ENCODE measurements at regions not wholly inside any gene's neighbourhood (a gene's known extent, or its start where the extent isn't known, plus 50 kb on each side); places are given as distances from the start of the nearest gene placed in this dataset.

DNA sequence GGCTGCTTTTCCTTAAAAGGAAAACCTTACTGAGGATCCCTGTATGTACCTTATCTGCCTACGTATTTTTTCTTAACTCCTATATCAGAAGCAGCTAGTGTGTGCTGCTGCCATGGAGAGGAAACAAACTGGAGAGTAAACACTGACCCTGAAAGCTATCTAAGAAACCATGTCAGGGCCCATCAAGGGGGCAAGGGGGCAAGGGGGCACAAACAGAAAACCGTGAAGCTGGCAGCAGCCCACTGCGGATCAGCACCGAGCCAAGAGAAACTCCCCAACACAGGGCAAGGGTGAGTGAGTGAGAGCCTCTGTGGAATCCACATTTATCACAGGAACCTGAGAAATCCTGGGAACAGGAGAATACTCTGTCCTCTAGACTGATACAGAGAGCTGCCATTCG, 1204.2 kb downstream of the PCDH18 start:
- H3K4me3 ChIP-seq (replicated peaks in 1 of 2; ENCODE audit: low read depth in 1 of 2, low read length in 2 of 2): no peak overlapping the region
- ATAC-seq (no peak), DNase-seq (ENCODE audit: low read depth, low spot score) (no peak)
- H3K79me2 ChIP-seq (ENCODE audit: insufficient read depth, low read length): no peaks in the 10 kb centered on the region
- no peaks in the 10 kb centered on the region for H3K36me3 ChIP-seq (ENCODE audit: control insufficient read depth in 1 of 2, insufficient read depth in 2 of 2, low read length in 2 of 2)
- no TSS peak for BruUV-seq (replicated peaks)
- H4K20me1 ChIP-seq (ENCODE audit: insufficient read depth): no peaks in the 10 kb centered on the region
- H3K4me1 ChIP-seq (ENCODE audit: control insufficient read depth in 1 of 2, insufficient read depth in 2 of 2, low read length in 2 of 2): no peaks in the 10 kb centered on the region
- CTCF ChIA-PET: no interaction called here
- no peak overlapping the region for H2AFZ ChIP-seq (ENCODE audit: low read depth, low read length, poor library complexity, severe bottlenecking)
- POLR2A ChIA-PET: no interaction called here
- no peak overlapping the region for H3K27ac ChIP-seq (ENCODE audit: low read depth, low read length)
- intact Hi-C loops (cut with micrococcal nuclease): no loop called here
- RAD21 ChIA-PET (ENCODE audit: low non-redundant PET in 1 of 2, low total read pairs in 2 of 2, uncharacterized antibody in 2 of 2, unreplicated experiment in 2 of 2): no interaction called here
- H3K4me2 ChIP-seq (ENCODE audit: low read length): no peak overlapping the region
- H3K9me2 ChIP-seq (ENCODE audit: insufficient read depth): no peaks in the 10 kb centered on the region
- no peak for TF ChIP-seq SP1 (IDR thresholded peaks at IDR 0.05; ENCODE audit: low read depth)
- no peak for TF ChIP-seq EZH2phosphoT487 (IDR thresholded peaks at IDR 0.05; ENCODE audit: borderline replicate concordance)
- TF ChIP-seq CEBPB (IDR thresholded peaks at IDR 0.05; ENCODE audit: low read depth): no peak
- TF ChIP-seq FOSL1 (IDR thresholded peaks at IDR 0.05; ENCODE audit: low read depth): no peak
- TF ChIP-seq, protein P1, sequence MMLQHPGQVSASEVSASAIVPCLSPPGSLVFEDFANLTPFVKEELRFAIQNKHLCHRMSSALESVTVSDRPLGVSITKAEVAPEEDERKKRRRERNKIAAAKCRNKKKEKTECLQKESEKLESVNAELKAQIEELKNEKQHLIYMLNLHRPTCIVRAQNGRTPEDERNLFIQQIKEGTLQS (IDR thresholded peaks at IDR 0.05): no peak
- TF ChIP-seq ZBTB33 (IDR thresholded peaks at IDR 0.05; ENCODE audit: extremely low read depth, insufficient replicate concordance, low read length): no peak
- no peak for TF ChIP-seq ZFX (IDR thresholded peaks at IDR 0.05)
- no peak for TF ChIP-seq SIN3A (IDR thresholded peaks at IDR 0.05; ENCODE audit: low read depth)
- TF ChIP-seq CBX3 (IDR thresholded peaks at IDR 0.05; ENCODE audit: low read depth): no peak
- no peak for TF ChIP-seq POLR2A (IDR thresholded peaks at IDR 0.05; ENCODE audit: borderline replicate concordance, extremely low read depth, insufficient read depth, insufficient read length)
- TF ChIP-seq YY1 (IDR thresholded peaks at IDR 0.05; ENCODE audit: extremely low read depth, insufficient replicate concordance, low read depth, low read length): no peak
- no peak for TF ChIP-seq REST (IDR thresholded peaks at IDR 0.05; ENCODE audit: low read depth)
- no peak for TF ChIP-seq ZNF274 (IDR thresholded peaks at IDR 0.05; ENCODE audit: low read depth, low read length)
- no peak for TF ChIP-seq SRF (IDR thresholded peaks at IDR 0.05; ENCODE audit: low read depth)
- no peak for TF ChIP-seq RAD21 (IDR thresholded peaks at IDR 0.05; ENCODE audit: low read depth)
- TF ChIP-seq, protein P2, sequence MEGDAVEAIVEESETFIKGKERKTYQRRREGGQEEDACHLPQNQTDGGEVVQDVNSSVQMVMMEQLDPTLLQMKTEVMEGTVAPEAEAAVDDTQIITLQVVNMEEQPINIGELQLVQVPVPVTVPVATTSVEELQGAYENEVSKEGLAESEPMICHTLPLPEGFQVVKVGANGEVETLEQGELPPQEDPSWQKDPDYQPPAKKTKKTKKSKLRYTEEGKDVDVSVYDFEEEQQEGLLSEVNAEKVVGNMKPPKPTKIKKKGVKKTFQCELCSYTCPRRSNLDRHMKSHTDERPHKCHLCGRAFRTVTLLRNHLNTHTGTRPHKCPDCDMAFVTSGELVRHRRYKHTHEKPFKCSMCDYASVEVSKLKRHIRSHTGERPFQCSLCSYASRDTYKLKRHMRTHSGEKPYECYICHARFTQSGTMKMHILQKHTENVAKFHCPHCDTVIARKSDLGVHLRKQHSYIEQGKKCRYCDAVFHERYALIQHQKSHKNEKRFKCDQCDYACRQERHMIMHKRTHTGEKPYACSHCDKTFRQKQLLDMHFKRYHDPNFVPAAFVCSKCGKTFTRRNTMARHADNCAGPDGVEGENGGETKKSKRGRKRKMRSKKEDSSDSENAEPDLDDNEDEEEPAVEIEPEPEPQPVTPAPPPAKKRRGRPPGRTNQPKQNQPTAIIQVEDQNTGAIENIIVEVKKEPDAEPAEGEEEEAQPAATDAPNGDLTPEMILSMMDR (IDR thresholded peaks at IDR 0.05 in 2 of 3, conservative IDR thresholded peaks at IDR 0.05 in 1 of 3; ENCODE audit: borderline replicate concordance in 1 of 3, insufficient read depth in 1 of 3, low read depth in 2 of 3, low read length in 2 of 3): no peak
- TF ChIP-seq EZH2 (IDR thresholded peaks at IDR 0.05): no peak
- no peaks in the 10 kb centered on the region for H3K9me3 ChIP-seq (ENCODE audit: control insufficient read depth in 1 of 2, insufficient read depth in 1 of 2, low read depth in 1 of 2, low read length in 2 of 2)
- H3K27me3 ChIP-seq (ENCODE audit: insufficient read depth, low read length): no peaks in the 10 kb centered on the region
- no peak overlapping the region for H3K9ac ChIP-seq (ENCODE audit: low read length)

Measured in HCT116 (cell line).